GM21360 (cell line): ENCODE measurements at regions not wholly inside any gene's neighbourhood (a gene's known extent, or its start where the extent isn't known, plus 50 kb on each side); places are given as distances from the start of the nearest gene placed in this dataset.

Experiments used
- ATAC-seq: cut with Tn5 transposase; IDR thresholded peaks from one replicate; pipeline ENCODE4 v1.9.1; 2021; ENCODE audit warnings: mild to moderate bottlenecking, moderate library complexity; ENCODE audit not compliant: unreplicated experiment

- ATAC-seq, result no peak
Measured at GRCh38 chrY:15162211-15162610, 637.9 kb downstream of the NLGN4Y start.

GRCh38 chrY:15179890-15180289 lies 655.6 kb downstream of the NLGN4Y start:
- no peak for ATAC-seq

- no peak for ATAC-seq
Measured at GRCh38 chrY:15229056-15229455, 704.7 kb downstream of the NLGN4Y start.

- ATAC-seq, result no peak
Measured at GRCh38 chrY:15239596-15240132, 715.3 kb downstream of the NLGN4Y start.

- no peak for ATAC-seq
Measured at GRCh38 chrY:15259286-15259685, 735.0 kb downstream of the NLGN4Y start.

GRCh38 chrY:15286572-15286971 lies 762.2 kb downstream of the NLGN4Y start:
- no peak for ATAC-seq

GRCh38 chrY:15289821-15290220 lies 765.5 kb downstream of the NLGN4Y start:
- ATAC-seq, result no peak

GRCh38 chrY:15292881-15293280 lies 768.6 kb downstream of the NLGN4Y start:
- ATAC-seq, result no peak

- no peak for ATAC-seq
Measured at GRCh38 chrY:15301879-15302278, 777.5 kb downstream of the NLGN4Y start.

- no peak for ATAC-seq
Measured at GRCh38 chrY:15312166-15312565, 787.8 kb downstream of the NLGN4Y start.

- ATAC-seq, result no peak
Measured at GRCh38 chrY:15324189-15324588, 799.9 kb downstream of the NLGN4Y start.

GRCh38 chrY:15325201-15325600 lies 800.9 kb downstream of the NLGN4Y start:
- ATAC-seq, result no peak

- no peak for ATAC-seq
Measured at GRCh38 chrY:15326673-15327072, 802.3 kb downstream of the NLGN4Y start.

GRCh38 chrY:15328848-15329247 lies 804.5 kb downstream of the NLGN4Y start:
- ATAC-seq, result no peak

- ATAC-seq, result no peak
Measured at GRCh38 chrY:15343522-15343921, 819.2 kb downstream of the NLGN4Y start.

- ATAC-seq, result no peak
Measured at GRCh38 chrY:15345471-15346155, 821.3 kb downstream of the NLGN4Y start.

- ATAC-seq, result no peak
Measured at GRCh38 chrY:15349351-15349750, 825.0 kb downstream of the NLGN4Y start.

- peak; percentile 96 for ATAC-seq
Measured at GRCh38 chrY:15355321-15355720, 831.0 kb downstream of the NLGN4Y start.

- no peak for ATAC-seq
Measured at GRCh38 chrY:15360471-15360870, 836.1 kb downstream of the NLGN4Y start.

- no peak for ATAC-seq
Measured at GRCh38 chrY:15364996-15365395, 840.7 kb downstream of the NLGN4Y start.

- no peak for ATAC-seq
Measured at GRCh38 chrY:15368786-15369185, 844.5 kb downstream of the NLGN4Y start.

- no peak for ATAC-seq
Measured at GRCh38 chrY:15385178-15385577, 860.8 kb downstream of the NLGN4Y start.
